ENCODE measurements at regions not wholly inside any gene's neighbourhood (a gene's known extent, or its start where the extent isn't known, plus 50 kb on each side); places are given as distances from the start of the nearest gene placed in this dataset.

GRCh38 chr12:63319936-63320633, 169.1 kb upstream of the AVPR1A start:
- DNase-seq (ENCODE audit: low read depth, low spot score) = no peak

GRCh38 chr12:63319386-63319785, 168.4 kb upstream of the AVPR1A start:
- peak; percentile 19 for DNase-seq (ENCODE audit: low read depth, low spot score)

GRCh38 chr12:63318933-63319332, 167.9 kb upstream of the AVPR1A start:
- no peak for DNase-seq (ENCODE audit: low read depth, low spot score)

- DNase-seq (ENCODE audit: low read depth, low spot score) = no peak
Observed at GRCh38 chr12:63318313-63318712, 167.3 kb upstream of the AVPR1A start.

- DNase-seq (ENCODE audit: low read depth, low spot score) = no peak
Observed at GRCh38 chr12:63317880-63318279, 166.9 kb upstream of the AVPR1A start.

- DNase-seq (ENCODE audit: low read depth, low spot score) = no peak
Observed at GRCh38 chr12:63317286-63317846, 166.4 kb upstream of the AVPR1A start.

GRCh38 chr12:63313139-63313538, 162.1 kb upstream of the AVPR1A start:
- no peak for DNase-seq (ENCODE audit: low read depth, low spot score)

- DNase-seq (ENCODE audit: low read depth, low spot score) = no peak
Observed at GRCh38 chr12:63308671-63309070, 157.7 kb upstream of the AVPR1A start.

GRCh38 chr12:63307849-63308248, 156.8 kb upstream of the AVPR1A start:
- DNase-seq (ENCODE audit: low read depth, low spot score) = no peak

GRCh38 chr12:63305901-63306875, 155.2 kb upstream of the AVPR1A start:
- no peak for DNase-seq (ENCODE audit: low read depth, low spot score)

- DNase-seq (ENCODE audit: low read depth, low spot score) = no peak
Observed at GRCh38 chr12:63304887-63305316, 153.9 kb upstream of the AVPR1A start.

- DNase-seq (ENCODE audit: low read depth, low spot score) = no peak
Observed at GRCh38 chr12:63302941-63303536, 152.0 kb upstream of the AVPR1A start.

- DNase-seq (ENCODE audit: low read depth, low spot score) = no peak
Observed at GRCh38 chr12:63302269-63302940, 151.4 kb upstream of the AVPR1A start.

GRCh38 chr12:63301311-63301710, 150.3 kb upstream of the AVPR1A start:
- DNase-seq (ENCODE audit: low read depth, low spot score) = no peak

GRCh38 chr12:63298386-63298930, 147.5 kb upstream of the AVPR1A start:
- DNase-seq (ENCODE audit: low read depth, low spot score) = no peak

- no peak for DNase-seq (ENCODE audit: low read depth, low spot score)
Observed at GRCh38 chr12:63294327-63294632, 143.3 kb upstream of the AVPR1A start.

GRCh38 chr12:63292471-63293221, 141.6 kb upstream of the AVPR1A start:
- DNase-seq (ENCODE audit: low read depth, low spot score) = no peak

GRCh38 chr12:63276537-63277365, 125.8 kb upstream of the AVPR1A start:
- peak; percentile 49 for DNase-seq (ENCODE audit: low read depth, low spot score)

- DNase-seq (ENCODE audit: low read depth, low spot score) = no peak
Observed at GRCh38 chr12:63266988-63267387, 116.0 kb upstream of the AVPR1A start.

- DNase-seq (ENCODE audit: low read depth, low spot score) = no peak
Observed at GRCh38 chr12:63264629-63265028, 113.6 kb upstream of the AVPR1A start.
